Iris pigment epithelial cell (primary cell): ENCODE measurements at regions not wholly inside any gene's neighbourhood (a gene's known extent, or its start where the extent isn't known, plus 50 kb on each side); places are given as distances from the start of the nearest gene placed in this dataset.
"Not testable (repeated sequence)": the region's sequence is repeated elsewhere in the genome, so short reads cannot be mapped to it uniquely, and the experiment has no call there.

ENCODE experiments used
- DNase-seq: peaks from one replicate; pipeline ENCODE4 v3.0.0-alpha.2; 2011; ENCODE audit warnings: low read depth

DNA sequence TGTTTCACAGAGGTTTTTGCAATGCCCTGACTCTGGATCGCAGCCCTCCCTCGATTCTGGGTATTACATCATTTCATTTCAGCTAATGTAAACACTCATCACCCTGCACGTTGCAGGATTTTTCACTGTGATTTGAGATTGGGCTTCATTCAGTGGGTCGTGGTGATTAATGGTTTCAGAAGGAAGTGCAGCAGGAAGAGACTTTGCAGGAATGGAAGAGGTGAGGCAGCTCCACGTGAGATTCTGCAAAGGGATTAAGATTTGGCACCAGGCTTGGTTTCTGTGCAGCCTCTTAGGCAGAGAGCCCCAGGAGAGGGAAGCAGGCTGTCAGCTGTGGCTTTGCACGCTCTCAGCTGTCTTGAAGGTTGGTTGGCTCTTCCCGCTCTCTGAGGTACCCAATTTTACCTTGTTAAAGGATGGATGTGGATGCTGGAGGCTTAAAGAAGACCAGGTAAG lies 95.2 kb downstream of the PLCE1 start:
- peak; percentile 72 for DNase-seq

DNA sequence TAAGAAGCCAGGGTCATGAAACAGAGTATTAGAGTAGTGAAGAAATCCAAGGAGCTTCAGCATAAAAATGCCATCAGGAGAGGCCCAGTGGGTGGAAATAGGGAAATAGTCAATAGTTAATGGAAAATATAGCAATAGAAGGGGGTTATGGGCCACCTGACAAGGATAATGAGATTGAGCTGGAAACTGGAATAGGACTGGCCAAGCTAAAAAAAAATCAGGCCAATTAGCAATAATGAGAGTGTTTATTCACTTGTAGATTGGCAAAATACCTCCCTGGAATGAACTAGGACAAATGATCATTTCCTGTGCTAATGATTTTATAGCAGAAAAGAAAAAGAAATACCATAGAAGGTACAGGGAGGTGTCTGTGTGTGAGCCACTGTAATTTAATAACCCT lies 97.9 kb downstream of the PLCE1 start:
- no peak for DNase-seq

DNA sequence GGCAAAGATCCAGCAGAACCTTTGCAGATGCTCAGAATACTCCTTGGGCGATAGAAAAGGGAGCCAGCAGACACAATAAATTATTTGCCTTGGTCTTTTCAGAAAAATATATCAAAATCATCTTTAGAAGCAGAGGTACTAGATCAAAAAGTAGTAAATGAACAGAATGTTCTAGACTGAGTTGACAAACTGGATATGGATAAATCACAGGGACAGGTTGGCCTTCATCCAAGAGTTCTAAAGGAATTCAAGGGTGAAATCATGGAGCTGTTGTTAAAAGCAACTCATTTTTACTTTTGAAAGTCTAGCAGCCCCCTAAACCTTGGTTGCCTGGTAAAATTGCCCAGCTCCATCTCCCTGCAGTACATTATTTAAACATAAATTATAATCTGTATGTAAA lies 99.1 kb downstream of the PLCE1 start:
- peak; percentile 51 for DNase-seq

DNA sequence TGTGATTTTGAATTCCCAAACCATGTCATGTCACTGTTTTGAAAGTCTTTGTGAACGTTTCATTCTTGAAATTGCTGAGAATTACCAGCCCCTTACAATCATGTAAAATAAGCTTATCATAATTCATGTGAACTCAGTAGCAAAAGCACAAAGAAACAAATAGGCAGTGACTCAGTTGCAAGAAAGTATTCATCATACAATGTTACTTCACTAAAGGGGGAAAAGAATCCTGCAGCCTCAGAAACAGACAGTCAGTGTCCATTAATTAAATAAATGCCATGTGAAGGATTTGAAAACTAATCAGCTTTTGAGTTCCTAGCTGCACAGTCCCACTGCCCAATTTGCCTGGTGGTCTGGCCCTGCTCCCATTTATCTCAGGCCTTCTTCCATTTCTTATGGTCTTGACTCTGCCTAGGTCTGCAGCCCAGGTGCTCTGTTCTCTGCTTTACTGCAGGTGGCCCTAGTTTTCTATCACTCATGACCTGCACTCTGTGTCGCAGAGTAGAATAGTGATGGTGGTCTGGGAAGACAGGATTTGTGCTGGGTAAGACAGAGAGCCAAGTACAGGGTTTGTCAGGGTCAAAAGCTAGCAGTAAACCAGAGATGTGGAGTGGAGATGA lies 99.7 kb downstream of the PLCE1 start:
- DNase-seq = peak; percentile 52

DNA sequence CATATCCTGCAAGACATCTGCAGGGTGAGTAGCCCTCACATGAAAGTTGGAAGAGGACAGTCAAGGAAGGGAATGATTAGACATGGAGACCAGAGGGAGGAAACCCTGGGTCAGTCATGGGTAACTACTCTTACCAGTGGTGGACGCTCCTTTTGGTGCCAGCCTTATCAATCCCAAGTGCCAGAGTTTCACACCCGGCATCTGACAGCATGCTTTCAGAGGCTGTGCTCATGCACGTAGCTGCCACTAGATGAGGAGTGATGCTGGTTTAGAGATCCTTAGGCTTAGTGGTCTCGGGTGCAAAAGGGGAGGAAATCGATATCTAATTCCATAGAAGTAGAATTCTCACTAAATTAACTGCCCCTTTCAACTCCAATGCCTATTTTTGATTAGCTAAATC lies 100.8 kb downstream of the PLCE1 start:
- no peak for DNase-seq

DNA sequence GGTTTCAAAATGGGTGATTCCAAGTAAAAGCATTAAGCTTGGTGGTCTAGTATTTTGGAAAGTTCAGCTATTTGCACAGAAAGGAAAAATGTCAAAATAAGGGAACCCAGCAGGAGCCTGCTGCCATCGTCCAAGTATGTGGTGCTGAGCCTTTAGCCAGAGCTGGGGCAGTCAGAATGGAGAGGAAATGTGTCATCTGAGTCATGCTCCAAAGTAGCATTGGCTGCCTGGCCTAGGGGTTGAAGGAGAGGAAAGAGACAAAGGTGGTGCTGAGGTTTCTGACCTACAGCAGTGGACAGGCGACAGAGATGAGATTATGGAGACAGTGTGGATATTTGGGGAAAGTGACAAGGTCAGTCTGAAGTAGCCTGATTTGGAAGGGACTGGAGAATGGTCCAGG lies 103.9 kb downstream of the PLCE1 start:
- DNase-seq = peak; percentile 15

GRCh38 chr10:94098896-94099295 lies 105.2 kb downstream of the PLCE1 start:
- DNase-seq = no peak

DNA sequence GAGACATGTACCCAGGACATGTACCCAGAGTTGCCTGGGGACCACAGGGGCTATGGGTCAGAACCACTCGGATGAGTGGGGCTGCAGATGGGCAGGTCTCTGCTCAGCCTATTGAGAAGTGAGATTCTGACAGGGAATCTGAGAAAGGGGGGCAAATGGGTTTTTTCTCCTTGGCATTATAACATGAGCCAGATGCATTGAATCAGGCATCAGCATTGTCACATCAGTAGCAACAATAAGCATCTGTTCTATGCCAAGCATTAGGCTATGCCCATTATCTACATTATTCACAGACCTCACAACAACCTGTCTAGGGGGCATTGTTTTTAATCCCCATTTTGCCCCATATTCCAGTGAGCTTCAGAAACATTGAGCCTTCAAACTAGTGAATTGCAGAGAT lies 108.2 kb downstream of the PLCE1 start:
- DNase-seq = no peak

- no peak for DNase-seq
These were observed 108.7 kb downstream of the PLCE1 start for GRCh38 chr10:94102436-94102835.

- DNase-seq = no peak
These were observed 109.5 kb downstream of the PLCE1 start for GRCh38 chr10:94103192-94103591.

GRCh38 chr10:94103801-94104221 lies 110.1 kb downstream of the PLCE1 start:
- DNase-seq = peak; percentile 80

GRCh38 chr10:94104316-94105000 lies 110.7 kb downstream of the PLCE1 start:
- DNase-seq = peak; percentile 67

DNA sequence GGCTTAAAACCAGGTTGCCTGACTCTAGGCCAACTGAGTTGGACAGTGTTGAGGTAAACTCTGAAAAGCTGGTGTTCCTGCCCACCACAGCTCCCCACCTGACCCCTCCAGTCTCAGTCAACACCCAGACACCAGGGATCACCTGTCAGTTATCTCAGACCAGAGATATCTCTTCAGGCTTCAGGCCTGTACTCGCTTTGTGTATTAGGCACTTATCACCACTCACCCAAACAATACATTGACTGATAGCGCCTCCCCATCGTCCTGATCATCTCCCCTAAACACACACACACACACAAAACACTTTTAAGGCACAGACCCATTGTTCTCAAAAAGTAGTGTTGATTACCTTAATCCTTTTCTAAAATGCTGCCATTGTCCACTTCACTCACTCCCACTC lies 111.5 kb downstream of the PLCE1 start:
- DNase-seq = no peak

DNA sequence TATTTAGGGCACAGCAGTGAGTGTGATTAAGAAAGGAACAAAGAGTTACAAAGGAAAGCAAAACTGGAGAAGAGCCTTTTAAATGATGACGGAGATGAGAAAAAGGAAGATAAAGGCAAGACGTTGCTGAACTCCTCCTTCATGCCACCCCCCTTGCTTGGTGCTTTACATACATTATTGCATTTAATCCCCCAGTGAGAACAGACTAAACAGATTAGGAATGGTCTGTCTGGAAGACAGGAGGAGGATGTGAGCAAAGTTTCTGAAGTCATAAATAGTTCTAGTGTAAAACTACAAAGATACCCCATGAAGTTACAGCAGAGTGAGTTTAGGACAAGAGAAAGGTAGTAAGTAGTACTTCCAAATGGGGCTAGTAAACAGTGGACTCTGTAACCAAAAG lies 113.5 kb downstream of the PLCE1 start:
- DNase-seq = no peak

GRCh38 chr10:94108200-94108599 lies 114.5 kb downstream of the PLCE1 start:
- DNase-seq = peak; percentile 93

DNA sequence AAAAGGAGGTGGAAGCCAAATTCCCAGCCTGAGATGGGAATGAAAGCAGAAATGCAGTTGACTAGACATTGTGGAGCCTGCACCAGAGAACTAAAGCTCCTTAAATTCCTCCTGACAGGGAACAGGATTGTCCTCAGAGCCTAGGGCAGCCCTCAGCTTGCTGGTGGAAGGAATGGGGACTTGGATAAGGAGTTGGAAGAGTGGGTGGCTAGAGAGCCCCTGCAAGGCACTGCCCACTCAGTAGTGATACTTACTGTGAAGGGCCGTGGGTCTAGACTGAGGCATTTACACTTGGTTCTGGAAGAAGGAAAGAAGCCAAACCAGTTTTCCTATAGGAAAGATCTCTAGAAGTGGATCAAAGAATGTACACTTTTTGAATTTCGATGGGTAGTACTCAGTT lies 117.6 kb downstream of the PLCE1 start:
- DNase-seq = no peak

- no peak for DNase-seq
These were observed 118.6 kb downstream of the PLCE1 start for GRCh38 chr10:94112321-94112720.

- peak; percentile 31 for DNase-seq
These were observed 122.0 kb downstream of the PLCE1 start for GRCh38 chr10:94115725-94116124.

DNA sequence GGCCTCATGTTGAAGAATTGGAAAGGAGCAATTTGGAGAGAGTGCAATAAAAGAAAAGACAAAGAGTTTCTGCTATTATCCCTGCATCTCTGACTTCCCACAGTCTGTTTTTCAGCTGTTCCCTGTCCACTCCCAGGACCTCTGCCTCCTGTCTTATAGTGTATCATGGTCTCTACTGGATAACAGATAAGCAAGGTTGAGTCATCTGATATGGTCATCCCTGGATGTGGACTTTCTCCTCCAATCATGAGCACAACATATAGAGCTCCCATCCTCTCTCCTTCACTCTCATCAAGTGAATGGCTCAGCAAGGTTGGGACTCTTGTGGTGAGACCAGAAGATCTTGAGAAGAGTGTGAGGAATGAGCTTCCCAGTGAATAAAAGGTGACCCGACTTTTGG lies 123.1 kb downstream of the PLCE1 start:
- DNase-seq = no peak

DNA sequence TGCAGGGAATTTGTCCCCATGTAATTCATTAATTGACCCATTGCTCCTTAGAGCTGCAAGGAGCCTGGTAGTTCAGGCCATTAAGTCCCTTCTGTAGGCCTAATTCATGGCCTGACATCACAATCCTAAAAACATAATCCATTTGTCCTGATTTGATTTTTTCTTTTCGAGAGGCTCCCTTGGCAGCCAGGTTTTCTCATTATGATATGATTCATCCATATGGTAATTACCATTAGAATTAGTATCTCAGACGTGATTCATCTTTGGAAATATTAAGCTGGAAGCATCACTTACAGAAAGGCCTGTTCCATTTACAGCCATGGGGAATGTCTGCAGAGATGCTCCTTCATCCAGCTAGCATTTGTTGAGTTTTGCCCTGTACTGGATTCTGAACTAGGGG lies 128.5 kb downstream of the PLCE1 start:
- DNase-seq = no peak

DNA sequence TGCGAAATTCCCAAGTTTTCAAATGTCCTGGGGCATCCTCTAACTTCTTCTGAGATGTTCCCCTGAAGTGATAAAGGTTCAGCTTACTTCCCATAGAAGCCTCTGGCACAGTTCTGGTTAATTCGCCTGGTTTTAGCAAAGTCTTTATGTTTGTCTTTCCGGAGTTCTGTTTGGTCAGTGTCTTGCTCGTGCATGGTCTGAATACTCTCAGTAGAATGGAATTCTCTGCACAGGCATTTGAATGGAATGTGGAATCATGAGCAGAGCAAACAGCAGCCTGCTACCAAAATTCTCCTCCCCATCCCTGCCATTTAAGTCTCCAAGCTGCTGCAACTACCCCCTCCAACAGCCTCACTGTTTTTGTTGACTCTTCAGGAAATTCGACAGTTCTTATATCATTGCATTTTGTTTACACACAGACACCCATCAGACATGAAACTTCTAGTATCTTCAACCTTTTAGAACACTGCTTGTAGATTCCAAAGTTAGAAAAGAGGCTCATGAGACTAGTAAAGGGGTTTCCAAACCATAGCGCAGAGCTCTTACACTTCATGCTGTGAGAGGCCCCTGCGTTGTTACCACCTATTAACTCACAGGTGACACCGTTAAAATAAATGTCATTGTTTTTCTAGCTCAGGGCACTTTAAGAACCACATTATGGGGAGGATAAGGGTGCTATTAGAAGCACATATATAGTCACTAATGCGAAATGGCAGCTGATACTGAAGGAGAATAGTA lies 129.7 kb downstream of the PLCE1 start:
- peak; percentile 89 for DNase-seq

DNA sequence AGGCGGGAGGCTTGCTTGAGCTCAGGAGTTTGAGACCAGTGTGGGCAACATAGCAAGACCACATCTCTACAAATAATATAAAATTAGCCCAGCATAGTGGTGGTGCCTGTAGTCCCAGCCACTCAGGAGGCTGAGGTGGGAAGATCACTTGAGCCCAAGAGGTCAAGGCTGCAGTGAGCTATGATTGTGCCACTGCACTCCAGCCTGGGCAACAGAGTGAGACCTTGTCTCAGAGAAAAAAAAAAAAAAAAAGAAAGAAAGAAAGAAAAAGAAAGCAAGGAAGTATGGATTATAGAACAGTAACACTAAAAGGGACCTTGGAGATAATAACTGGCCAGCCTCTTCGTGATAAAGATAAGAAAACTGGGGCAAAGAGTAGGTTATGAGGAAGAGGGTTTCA lies 130.4 kb downstream of the PLCE1 start:
- DNase-seq = not testable (repeated sequence)

DNA sequence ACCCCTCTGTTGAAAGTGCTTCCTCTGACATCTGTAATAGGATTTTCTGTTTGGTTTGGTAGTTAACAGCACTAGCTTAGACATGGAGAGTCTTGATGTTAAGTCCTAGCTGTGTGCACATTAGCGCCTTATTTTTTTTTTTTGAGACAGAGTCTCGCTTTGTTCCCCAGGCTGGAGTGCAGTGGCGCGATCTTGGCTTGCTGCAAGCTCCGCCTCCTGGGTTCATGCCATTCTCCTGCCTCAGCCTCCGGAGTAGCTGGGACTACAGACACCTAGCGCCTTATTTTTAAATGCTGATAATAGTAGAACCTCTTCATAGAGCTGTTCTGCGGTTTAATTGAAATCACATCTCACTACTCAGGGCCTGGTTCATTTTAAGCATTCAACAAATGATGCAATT lies 131.5 kb downstream of the PLCE1 start:
- peak; percentile 9 for DNase-seq
